Transverse colon (tissue), 3 donors: ENCODE measurements at regions not wholly inside any gene's neighbourhood (a gene's known extent, or its start where the extent isn't known, plus 50 kb on each side); places are given as distances from the start of the nearest gene placed in this dataset.

Experiments used
- CTCF ChIP-seq, 5 experiments: fragments of 200-600 bp in 3 of 5; fragments of 450-650 bp in 2 of 5; sonication (generic) in 3 of 5; IDR thresholded peaks; 1 replicate in 2 of 5; 2 replicates in 3 of 5; pipeline ENCODE4 v1.5.1; 2016 to 2017; ENCODE audit warnings: antibody characterized with exemption in 5 of 5, inconsistent platforms in 3 of 5, mild to moderate bottlenecking in 2 of 5, moderate library complexity in 1 of 5
- POLR2A ChIP-seq: fragments of 450-650 bp; IDR thresholded peaks from one replicate; pipeline ENCODE4 v1.6.1; 2016; ENCODE audit warnings: antibody characterized with exemption, mild to moderate bottlenecking, moderate library complexity

- TF ChIP-seq CTCF (IDR thresholded peaks at IDR 0.05), result no peak
- no peak for TF ChIP-seq POLR2A
These were observed 51.7 kb upstream of the RTL1 start for GRCh38 chr14:100955201-100955600.
